ENCODE measurements at regions not wholly inside any gene's neighbourhood (a gene's known extent, or its start where the extent isn't known, plus 50 kb on each side); places are given as distances from the start of the nearest gene placed in this dataset.

DNA sequence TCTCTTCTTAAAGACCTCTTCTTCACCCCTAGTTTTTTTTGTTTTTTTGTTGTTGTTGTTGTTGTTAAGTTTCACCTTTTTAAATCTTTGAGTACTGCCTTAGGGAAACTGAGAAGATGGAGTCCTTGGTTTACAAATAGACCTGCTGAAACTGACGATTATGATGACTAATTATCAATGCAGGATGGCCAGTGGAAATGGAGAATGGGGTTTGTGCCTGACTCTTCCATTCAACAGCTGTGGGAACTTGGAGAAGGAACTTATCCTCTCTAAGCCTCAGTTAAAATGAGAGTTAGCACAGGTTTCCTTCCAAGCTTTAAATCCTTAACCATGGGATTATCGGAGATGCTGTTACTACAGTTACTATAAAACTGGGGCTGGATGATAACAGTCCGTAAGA lies 66.7 kb upstream of the PNMA1 start:
- DNase-seq = no peak

DNA sequence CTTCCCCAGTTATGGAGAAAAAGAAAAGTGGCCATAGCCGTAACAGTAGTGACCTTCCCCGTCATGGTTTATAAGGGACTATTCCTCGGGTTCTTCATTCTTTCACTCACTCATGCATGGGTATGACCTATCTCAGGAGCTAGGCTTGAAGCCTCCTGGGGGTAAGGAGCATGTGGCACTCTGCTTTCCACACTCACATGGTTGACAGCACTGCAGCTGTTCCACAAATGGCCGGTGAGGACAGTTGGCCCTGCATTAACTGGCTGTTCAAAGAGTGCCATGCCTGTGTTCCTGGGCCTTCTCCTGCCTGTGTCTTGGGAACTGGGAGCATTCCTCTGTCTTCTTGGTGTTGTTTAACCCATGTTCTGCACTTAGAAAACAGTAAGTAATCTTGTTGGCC lies 66.2 kb upstream of the PNMA1 start:
- no peak for DNase-seq

DNA sequence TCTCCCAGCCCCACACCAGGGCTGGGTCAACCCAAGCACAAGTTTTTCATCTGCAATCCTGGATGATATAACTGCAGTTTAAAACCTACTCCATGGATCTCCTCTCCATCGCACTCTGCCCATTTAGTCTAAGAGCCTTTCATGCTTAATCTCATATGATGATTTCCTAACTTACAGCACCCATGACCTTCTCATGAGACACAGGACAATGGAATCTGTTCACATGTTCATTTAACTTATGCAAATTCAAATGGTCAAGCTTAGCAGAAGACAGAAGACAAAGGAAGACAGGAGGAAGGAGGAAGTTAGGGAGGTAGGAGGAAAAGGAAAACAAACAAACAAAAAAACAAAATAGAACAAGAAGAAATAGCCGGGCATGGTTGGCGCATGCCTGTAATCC lies 64.6 kb upstream of the PNMA1 start:
- DNase-seq = no peak

DNA sequence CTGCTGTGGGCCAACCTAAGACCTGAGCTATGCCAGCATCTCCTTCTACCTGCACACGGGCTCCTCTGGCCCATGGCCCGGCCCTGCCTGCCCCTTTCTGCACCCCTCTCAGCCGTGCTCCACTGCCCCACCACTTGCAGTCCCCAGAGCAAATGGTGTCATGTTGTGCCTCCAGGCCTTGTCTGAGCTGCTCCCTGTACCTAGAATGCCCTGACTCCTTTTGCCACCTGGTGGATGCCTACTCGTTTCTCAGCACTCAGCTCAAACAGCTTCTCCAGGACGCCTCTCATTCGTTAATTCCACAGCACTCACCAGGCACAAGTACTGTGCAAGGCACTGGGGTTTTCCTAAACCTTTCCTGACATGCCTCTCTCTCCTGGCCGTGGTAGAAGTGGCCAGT lies 63.2 kb upstream of the PNMA1 start:
- DNase-seq = peak; percentile 47

DNA sequence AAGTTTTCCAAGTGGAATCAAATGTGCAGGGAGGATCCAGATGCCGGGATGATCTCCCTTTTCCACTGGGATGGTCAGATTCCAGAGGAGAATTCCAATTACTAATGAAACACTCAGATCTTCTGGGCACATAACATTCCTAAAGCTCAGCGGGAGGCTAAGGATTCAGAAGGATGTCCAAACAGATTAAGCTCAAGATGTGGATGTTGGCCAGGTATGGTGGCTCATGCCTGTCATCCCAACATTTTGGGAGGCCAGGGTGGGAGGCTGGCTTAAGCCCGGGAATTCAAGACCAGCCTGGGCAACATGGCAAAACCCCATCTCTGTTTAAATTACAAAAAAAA lies 62.0 kb upstream of the PNMA1 start:
- no peak for DNase-seq

DNA sequence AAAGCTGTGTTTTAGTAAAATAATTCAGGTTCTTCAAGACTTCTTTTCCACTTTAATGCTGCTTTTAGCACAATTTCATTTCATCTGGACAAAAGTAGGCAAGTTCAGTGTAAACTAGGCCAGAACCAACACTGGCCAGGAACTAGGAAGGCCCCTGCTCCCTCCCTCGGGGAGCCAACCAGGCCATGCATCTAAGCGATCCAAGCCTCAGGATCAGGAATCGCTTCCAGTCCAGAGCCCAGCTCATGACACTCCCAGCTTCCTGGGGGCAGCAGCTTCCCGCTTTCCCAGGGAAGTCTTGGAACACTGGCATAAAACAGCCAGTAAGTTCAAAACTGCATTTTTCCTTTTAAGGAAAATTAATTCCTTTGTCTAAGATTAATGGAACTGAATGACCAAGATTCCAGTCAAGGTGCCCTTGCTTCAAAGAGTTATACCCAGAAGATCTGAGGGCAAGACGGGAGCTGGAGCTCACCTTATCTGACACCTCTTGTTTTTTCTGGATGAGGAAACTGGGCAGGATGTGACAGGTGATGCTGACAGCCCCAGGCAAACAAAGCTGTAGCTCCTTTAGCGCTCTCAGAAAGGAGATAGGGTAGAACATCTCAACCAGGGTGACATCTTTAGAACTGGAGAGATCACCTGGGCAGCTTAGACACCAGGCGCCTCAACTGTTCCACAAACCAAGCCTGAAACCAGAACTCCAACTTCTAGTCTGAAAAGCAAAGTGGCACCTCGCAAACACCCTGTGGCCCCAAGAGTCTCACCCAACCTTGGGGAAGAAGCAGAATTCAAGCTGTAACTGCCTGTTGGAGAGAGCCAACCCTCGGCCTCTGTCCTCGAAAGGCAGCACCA lies 61.4 kb upstream of the PNMA1 start:
- no peak for DNase-seq

DNA sequence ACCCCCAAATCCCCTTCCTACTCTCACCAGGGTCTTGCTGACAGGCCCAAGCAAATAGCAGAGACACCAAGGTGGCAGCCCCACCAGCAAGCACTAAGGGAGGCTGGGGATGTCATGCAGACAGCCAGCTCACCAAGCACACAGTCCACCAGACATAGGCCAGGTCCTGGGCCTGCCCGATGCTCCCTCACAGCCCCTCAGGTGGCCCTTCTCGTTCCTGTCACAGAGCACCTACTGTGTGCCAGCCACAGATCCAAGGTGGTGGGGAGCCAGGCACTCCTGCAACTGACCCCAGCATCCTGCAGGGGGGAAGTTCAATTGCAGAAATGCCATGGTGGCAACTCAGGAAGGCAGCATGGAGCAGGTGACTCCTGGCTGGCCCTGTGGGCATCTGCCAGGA lies 60.5 kb upstream of the PNMA1 start:
- DNase-seq = no peak

DNA sequence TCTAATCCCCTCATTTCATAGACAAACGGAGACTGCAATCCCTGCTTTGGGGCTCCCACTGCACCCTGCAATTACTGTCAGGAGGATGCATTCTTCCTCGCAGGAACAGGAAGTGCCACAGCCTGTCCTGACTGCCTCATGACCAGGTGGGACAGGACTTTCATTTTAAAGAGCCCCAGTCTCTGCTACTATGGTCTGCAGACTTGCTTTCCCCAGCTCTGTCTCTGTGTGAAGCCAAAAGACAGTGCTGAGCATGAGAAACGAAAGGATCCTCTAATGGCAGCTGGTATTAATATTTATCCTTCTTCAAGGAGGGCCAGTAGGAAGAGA lies 60.0 kb upstream of the PNMA1 start:
- DNase-seq = no peak

DNA sequence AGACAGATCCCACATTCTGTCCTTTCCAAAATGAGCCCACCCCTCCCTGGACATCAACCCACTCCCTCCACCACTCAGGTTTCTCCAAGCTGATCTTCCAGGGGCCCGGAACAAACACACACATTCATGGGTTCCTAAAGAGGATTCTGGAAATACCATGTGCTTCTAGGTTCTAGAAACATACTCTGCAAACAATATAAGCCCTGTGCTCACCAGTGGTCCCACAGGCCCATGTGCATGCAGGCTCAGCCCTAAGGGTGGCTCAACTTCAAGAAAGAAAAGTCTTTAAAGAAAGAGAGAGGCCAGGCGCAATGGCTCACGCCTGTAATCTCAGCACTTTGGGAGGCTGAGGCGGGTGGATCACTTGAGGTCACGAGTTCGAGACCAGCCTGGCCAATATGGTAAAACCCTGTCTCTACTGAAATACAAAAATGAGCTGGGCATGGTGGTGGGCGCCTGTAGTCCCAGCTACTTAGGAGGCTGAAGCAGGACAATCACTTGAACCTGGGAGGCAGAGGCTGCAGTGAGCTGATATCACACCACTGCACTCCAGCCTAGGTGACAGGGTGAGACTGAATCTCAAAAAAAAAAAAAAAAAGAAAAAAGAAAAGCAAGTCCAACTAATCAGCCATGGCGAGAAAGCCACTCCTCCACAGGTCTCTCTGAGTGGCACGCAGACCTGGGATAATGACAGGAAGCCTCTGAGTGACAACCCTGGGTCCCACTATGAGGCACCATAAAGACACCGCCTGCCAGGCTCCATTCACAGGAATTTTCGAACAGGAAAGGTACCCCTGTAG lies 59.5 kb upstream of the PNMA1 start:
- DNase-seq = no peak

DNA sequence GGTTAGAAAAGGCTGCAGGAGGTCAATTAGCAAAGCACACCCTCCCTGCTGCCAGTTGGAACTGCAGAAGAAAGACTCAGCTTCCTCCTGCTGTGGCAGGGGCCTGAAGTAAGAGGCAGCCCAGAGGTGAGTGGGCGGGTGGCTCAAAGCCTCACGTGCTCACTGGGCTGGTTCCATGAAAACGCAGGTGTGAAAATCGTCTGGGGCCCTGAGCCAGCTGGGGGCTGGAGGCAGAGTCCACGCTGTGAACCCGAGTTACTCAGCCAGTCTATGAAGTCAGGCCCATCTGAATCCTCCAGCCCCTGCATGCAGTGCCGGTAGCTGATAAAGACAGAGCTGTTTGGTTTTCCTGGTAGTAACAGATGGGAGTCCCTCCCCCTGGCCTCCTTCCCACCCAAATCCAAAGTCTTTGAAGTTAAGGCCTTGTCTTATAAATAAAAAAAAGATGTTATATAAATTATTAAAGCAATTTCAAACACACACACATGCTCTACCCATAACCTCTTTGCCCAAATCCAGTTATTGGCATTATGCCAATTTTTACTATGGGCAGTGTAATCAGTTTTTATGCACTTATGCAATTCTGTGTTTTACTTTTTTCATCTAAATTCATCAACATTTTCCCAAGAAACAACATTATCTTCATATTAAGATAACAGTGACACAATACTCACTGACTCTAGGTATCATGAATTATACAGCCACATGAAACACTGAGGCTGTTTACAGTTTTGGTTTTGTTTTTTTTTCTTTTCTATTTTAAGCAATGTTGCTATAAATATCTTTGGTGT lies 57.9 kb upstream of the PNMA1 start:
- peak; percentile 91 for DNase-seq

DNA sequence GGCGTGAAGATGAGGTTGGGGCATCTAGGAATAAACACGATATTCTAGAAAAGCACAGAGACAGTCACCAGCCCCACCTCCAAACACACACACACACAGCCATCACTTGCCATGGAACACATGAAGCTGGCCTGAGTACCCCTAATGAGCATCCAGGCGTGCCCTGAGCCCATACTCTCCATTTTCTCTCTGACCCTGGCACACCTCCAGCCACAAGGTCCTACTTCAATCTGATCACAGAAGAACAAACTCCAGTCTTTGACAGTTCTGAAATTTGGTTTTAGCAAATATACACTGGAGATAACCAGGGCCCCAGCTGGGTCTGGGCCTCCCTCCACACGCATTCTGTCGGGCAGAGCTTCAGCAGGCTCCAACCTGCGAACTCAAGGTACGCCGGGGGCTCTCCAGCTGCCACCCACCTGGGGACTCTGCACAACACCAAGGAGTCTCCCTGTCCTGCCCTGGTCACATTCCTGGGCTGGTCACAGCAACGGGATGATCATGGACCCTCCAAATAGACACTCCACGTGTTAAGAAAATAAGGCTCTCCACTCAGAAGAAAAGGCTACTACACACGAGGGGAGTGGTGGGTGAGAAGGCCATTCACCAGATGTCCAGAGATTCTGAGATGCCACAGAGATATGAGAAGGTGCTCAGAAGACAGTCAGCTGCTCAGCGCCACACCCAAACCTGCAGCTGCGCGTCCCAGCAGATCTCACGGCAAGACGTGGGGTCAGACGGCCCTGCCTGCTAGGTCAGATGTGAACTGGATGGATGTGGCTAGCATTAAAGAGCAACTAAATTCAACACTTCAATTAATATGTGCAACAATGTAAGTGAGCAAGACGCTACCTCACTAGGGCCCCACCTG lies 57.0 kb upstream of the PNMA1 start:
- DNase-seq = no peak

DNA sequence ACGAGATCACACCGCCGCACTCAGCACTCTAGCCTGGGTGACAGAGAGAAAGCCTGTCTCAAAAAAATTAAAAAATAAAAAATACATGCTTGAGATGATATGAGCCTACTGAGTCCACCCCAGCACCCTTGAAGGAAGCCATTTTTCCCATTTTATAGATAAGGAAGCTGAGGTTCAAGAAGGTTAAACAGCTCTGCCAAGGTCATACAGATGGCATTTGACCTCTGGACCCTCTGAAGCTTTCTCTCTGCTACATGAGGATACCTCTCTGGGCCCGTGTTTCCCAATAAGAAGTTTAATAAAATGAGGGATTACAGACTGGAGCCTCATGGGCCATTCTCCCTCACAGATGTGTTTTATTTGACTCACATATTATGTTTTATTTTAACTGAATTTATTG lies 53.9 kb upstream of the PNMA1 start:
- DNase-seq = no peak

DNA sequence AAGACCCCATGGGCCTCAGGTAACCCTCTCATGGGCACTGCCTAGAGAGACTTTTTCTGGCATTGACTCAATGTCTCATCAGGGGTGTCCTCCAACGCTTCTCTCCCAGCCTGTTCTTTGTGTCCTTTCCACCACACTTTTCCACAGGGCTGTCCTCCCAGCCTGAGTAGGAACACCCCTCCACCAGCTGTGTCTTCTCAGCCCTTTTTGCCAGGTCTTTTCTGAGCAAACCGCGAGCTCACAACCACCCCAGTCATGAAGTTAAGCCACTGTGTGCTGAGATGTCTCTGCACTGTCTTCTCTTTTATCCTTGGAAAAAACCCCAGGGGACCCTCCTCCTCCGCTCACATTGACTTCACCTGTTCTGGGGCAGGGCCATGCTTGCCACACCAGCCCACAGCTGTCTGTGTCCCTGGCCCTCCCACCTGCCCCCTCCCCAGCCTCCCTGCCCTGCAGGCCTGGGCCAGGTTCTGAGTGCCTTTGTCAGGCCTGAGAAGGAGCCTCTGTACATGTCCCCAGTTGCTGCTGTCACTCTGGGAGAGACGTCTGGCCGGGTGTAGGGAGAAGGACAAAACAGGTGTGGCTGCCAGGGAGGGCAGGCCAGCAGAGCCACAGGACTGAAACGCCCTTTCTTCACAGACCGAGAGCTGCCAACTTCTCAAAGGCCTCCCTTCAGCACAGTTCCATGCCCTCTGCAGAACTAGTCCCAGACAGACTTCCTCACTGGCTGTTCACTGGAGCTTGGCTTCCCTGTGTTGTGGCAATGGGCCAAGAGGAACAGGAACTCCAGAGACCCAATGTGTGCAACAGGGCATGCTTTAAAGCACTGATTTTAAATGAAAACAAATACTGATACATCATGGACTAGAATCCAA lies 50.5 kb upstream of the PNMA1 start:
- DNase-seq = peak; percentile 77

All from hematopoietic multipotent progenitor cell treated with erythropoietin and hydrocortisone succinate and interleukin-3 and kit ligand, for 4 days (in vitro differentiated cells).